DND-41 (cell line): ENCODE measurements at regions not wholly inside any gene's neighbourhood (a gene's known extent, or its start where the extent isn't known, plus 50 kb on each side); places are given as distances from the start of the nearest gene placed in this dataset.

Experiments
- CTCF ChIP-seq: IDR thresholded peaks from 2 replicates; pipeline ENCODE4 v1.5.1; 2012; ENCODE audit warnings: borderline replicate concordance, low read length, moderate library complexity, mild to moderate bottlenecking; ENCODE audit not compliant: poor library complexity, severe bottlenecking; ENCODE audit errors: extremely low read depth
- EZH2 ChIP-seq: IDR thresholded peaks from 3 replicates; pipeline ENCODE4 v1.6.1; 2012; ENCODE audit warnings: borderline replicate concordance, low read depth, mild to moderate bottlenecking, moderate library complexity, low read length, inconsistent platforms; ENCODE audit not compliant: severe bottlenecking

GRCh38 chr5:100694100-100694499, 158.9 kb downstream of the FAM174A start:
- TF ChIP-seq CTCF (no peak), EZH2 (no peak)
